Tibial artery (tissue), 4 donors: ENCODE measurements at regions not wholly inside any gene's neighbourhood (a gene's known extent, or its start where the extent isn't known, plus 50 kb on each side); places are given as distances from the start of the nearest gene placed in this dataset.

Experiments
- DNase-seq, 2 donors: peaks; one replicate each; pipeline ENCODE4 v3.0.0-alpha.2; 2019
- H3K27ac ChIP-seq, 2 donors: fragments of 200-600 bp; sonication (generic) in 1 of 2; 1 replicate in 1 of 2; 2 replicates in 1 of 2; pipeline ENCODE4 v1.5.1; 2018 to 2019; ENCODE audit warnings: mild to moderate bottlenecking in 1 of 2
- H3K27me3 ChIP-seq, 2 donors: fragments of 200-600 bp; sonication (generic) in 1 of 2; one replicate each; pipeline versions ENCODE4 v1.5.1 to v1.6.0; 2016 to 2019
- H3K36me3 ChIP-seq, 3 donors: fragments of 200-600 bp; sonication (generic) in 2 of 3; one replicate each; pipeline ENCODE4 v1.5.1; 2016 to 2019; ENCODE audit warnings: mild to moderate bottlenecking in 2 of 3
- H3K4me1 ChIP-seq, 4 donors: fragments of 200-600 bp; sonication (generic) in 2 of 4; 1 replicate in 3 of 4; 2 replicates in 1 of 4; pipeline ENCODE4 v1.5.1; 2016 to 2019
- H3K4me3 ChIP-seq, 2 donors: fragments of 200-600 bp; sonication (generic) in 1 of 2; 1 replicate in 1 of 2; 2 replicates in 1 of 2; pipeline ENCODE4 v1.5.1; 2018 to 2019; ENCODE audit warnings: mild to moderate bottlenecking in 2 of 2
- H3K9me3 ChIP-seq, 3 donors: fragments of 200-600 bp; sonication (generic) in 1 of 3; one replicate each; pipeline ENCODE4 v1.5.1; 2016 to 2019
- intact Hi-C: fragments of 100-400 bp; cut with DNase I; formaldehyde crosslinking; loops from one replicate; pipeline ENCODE4 v1.15.0; 2023; ENCODE audit warnings: low total_unique reads
- TF ChIP-seq, protein P1 (sequence below), 2 experiments: fragments of 200-600 bp in 1 of 2; fragments of 450-650 bp in 1 of 2; IDR thresholded peaks; one replicate each; pipeline ENCODE4 v1.5.1; 2017 to 2019; ENCODE audit warnings: antibody characterized with exemption in 2 of 2, mild to moderate bottlenecking in 1 of 2, moderate library complexity in 1 of 2

DNA sequence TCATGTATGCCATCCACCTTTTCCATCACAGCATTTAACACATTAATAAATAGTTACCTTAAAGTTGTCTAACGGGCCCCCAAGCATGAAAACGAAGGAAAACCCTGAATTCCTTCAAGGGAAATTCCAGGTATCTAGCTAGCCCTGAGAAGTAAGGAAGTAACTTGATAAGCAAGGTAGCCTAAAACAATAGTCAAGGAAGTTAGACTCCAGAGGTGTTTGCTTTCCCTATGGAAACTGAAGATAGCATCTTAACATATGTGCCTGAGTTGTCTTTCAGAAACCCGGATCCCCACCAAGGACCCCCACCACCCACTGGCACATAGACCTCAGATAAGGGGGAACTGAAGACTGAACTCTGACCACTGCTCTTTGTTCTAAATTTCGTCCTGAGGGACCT is 127.4 kb downstream of the TBXT start:
- DNase-seq, result no peak
- TF ChIP-seq, protein P1, sequence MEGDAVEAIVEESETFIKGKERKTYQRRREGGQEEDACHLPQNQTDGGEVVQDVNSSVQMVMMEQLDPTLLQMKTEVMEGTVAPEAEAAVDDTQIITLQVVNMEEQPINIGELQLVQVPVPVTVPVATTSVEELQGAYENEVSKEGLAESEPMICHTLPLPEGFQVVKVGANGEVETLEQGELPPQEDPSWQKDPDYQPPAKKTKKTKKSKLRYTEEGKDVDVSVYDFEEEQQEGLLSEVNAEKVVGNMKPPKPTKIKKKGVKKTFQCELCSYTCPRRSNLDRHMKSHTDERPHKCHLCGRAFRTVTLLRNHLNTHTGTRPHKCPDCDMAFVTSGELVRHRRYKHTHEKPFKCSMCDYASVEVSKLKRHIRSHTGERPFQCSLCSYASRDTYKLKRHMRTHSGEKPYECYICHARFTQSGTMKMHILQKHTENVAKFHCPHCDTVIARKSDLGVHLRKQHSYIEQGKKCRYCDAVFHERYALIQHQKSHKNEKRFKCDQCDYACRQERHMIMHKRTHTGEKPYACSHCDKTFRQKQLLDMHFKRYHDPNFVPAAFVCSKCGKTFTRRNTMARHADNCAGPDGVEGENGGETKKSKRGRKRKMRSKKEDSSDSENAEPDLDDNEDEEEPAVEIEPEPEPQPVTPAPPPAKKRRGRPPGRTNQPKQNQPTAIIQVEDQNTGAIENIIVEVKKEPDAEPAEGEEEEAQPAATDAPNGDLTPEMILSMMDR (IDR thresholded peaks at IDR 0.05), result no peak
- no peak overlapping the region for H3K27ac ChIP-seq
- H3K36me3 ChIP-seq, result no peaks in the 10 kb centered on the region
- H3K4me3 ChIP-seq, result no peak overlapping the region
- intact Hi-C loops, result no loop called here
- H3K4me1 ChIP-seq, result no peaks in the 10 kb centered on the region
- H3K27me3 ChIP-seq, result no peaks in the 10 kb centered on the region
- peaks cover 0 to 12% (median 5%) of the 10 kb centered on the region in 3 donors for H3K9me3 ChIP-seq

DNA sequence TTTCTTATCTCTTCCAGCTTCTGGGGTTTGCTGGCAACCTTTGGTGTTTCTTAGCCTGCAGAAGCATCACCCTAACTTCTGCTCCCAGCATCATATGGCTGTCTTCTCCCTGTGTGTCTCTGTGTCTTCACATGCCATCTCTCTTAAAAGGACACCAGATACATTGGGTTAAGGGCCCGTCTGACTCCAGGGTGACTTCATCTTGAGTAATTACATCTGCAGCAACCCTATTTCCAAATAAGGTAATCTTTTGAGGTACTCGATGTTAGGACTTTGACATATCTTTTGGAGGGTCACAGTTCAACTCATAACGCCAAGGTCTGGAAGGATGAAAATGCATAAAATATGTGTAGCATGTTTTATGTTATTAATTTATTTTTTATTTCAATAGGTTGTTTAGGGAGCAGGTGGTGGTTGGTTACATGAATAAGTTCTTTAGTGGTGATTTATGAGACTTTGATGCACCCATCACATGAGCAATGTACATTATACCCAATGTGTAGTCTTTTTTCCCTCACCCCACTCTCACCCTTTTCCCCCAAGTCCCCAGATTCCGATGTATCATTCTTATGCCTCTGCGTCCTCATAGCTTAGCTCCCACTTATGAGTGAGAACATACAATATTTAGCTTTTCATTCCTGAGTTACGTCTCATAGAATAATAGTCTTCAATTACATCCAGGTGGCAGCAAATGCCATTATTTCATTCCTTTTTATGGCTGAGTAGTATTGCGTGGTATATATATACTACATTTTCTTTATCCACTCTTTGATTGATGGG is 131.1 kb downstream of the TBXT start:
- intact Hi-C loops, result no loop called here
- H3K4me1 ChIP-seq, result no peaks in the 10 kb centered on the region
- DNase-seq, result no peak
- H3K27ac ChIP-seq, result no peak overlapping the region
- H3K4me3 ChIP-seq, result no peak overlapping the region
- H3K36me3 ChIP-seq, result no peaks in the 10 kb centered on the region
- peaks cover 0 to 12% (median 5%) of the 10 kb centered on the region in 3 donors for H3K9me3 ChIP-seq
- TF ChIP-seq, protein P1 (IDR thresholded peaks at IDR 0.05), result no peak
- H3K27me3 ChIP-seq, result no peaks in the 10 kb centered on the region

- H3K4me1 ChIP-seq, result no peaks in the 10 kb centered on the region
- intact Hi-C loops, result no loop called here
- peaks cover 0 to 6% (median 0%) of the 10 kb centered on the region in 3 donors for H3K9me3 ChIP-seq
- H3K27ac ChIP-seq, result no peak overlapping the region
- no peaks in the 10 kb centered on the region for H3K36me3 ChIP-seq
- DNase-seq, result no peak
- H3K4me3 ChIP-seq, result no peak overlapping the region
- TF ChIP-seq, protein P1 (IDR thresholded peaks at IDR 0.05), result no peak
- H3K27me3 ChIP-seq, result no peaks in the 10 kb centered on the region
Observed at GRCh38 chr6:166032366-166033200, 135.1 kb downstream of the TBXT start.

DNA sequence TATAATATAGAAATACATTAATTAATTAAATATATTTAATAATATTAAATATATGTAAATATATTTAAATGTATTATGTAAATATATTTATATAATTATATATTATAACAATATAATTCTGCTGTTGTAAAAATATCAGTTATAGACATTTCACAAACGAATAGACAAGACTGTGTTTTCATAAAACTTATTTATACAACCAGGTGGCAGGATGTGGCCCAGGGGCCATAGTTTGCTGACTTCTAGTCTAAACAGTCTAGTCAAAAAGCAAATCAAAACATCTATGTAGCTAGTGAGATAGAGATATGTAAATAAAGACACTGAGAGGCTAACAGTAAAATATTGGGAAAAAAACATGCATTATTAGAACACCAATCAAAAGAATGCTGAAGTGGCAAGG is 136.4 kb downstream of the TBXT start:
- no peaks in the 10 kb centered on the region for H3K4me1 ChIP-seq
- TF ChIP-seq, protein P1 (IDR thresholded peaks at IDR 0.05), result no peak
- H3K9me3 ChIP-seq, result no peaks in the 10 kb centered on the region
- H3K36me3 ChIP-seq, result no peaks in the 10 kb centered on the region
- no peak for DNase-seq
- no peaks in the 10 kb centered on the region for H3K27me3 ChIP-seq
- intact Hi-C loops, result no loop called here
- no peak overlapping the region for H3K4me3 ChIP-seq
- H3K27ac ChIP-seq, result no peak overlapping the region

DNA sequence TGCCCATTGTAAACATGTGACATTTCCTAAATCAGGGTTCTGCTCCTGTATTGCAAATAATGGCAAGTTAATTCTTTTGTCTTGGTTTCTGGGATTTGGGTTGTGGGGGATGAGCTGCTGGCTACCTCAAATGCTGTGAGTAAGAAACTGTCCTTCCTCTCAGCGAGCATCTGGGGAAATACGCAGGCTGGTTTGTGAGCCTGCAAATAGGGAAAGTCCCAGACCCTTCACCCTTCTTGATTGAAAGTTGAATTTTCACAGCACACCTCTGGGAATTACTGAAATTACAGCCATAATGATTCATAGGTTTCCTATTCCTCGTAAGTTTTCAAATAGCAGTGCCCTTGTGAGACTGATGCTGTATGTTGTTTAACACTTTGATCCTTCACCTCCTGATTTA is 138.1 kb downstream of the TBXT start:
- no peaks in the 10 kb centered on the region for H3K36me3 ChIP-seq

More for the DNA sequence above, 138.1 kb downstream of the TBXT start:
- intact Hi-C loops, result no loop called here
- Histone ChIP-seq H3K4me1 (no peaks in the 10 kb centered on the region), H3K27me3 (no peaks in the 10 kb centered on the region), H3K9me3 (no peaks in the 10 kb centered on the region), H3K4me3 (no peak overlapping the region), H3K27ac (no peak overlapping the region)
- TF ChIP-seq, protein P1 (IDR thresholded peaks at IDR 0.05), result no peak
- DNase-seq, result no peak
